Nephron (organoid): ENCODE measurements at regions not wholly inside any gene's neighbourhood (a gene's known extent, or its start where the extent isn't known, plus 50 kb on each side); places are given as distances from the start of the nearest gene placed in this dataset.

ENCODE experiments used
- H3K27ac Mint-ChIP-seq, 3 experiments: 2 replicates each; pipeline ENCODE4 v1.8.0; 2020; ENCODE audit warnings: mixed read lengths in 3 of 3, mild to moderate bottlenecking in 2 of 3, moderate library complexity in 1 of 3
- H3K27me3 Mint-ChIP-seq: 2 replicates; pipeline ENCODE4 v1.8.0; 2021; ENCODE audit warnings: low read depth, mild to moderate bottlenecking, moderate library complexity, mixed read lengths
- H3K36me3 Mint-ChIP-seq: 2 replicates; pipeline ENCODE4 v1.8.0; 2020; ENCODE audit warnings: low read depth, mixed read lengths
- H3K4me1 Mint-ChIP-seq: 2 replicates; pipeline ENCODE4 v1.8.0; 2020; ENCODE audit warnings: mixed read lengths
- H3K4me3 Mint-ChIP-seq, 3 experiments: 2 replicates each; pipeline ENCODE4 v1.8.0; 2020; ENCODE audit warnings: mild to moderate bottlenecking in 3 of 3, mixed read lengths in 3 of 3, moderate library complexity in 2 of 3
- H3K9me3 Mint-ChIP-seq: 2 replicates; pipeline ENCODE4 v1.8.0; 2020; ENCODE audit warnings: mixed read lengths
- TF ChIP-seq, protein P1 (sequence below), 3 experiments: fragments of 200-600 bp; sonication (generic); IDR thresholded peaks; one replicate each; pipeline ENCODE4 v1.5.0; 2021; ENCODE audit warnings: antibody characterized with exemption in 3 of 3; ENCODE audit not compliant: unreplicated experiment in 3 of 3

- no peak overlapping the region for H3K27ac Mint-ChIP-seq
- H3K4me3 Mint-ChIP-seq: no peak overlapping the region
- peaks cover 9% of the 10 kb centered on the region for H3K4me1 Mint-ChIP-seq
- H3K9me3 Mint-ChIP-seq: peaks cover 3% of the 10 kb centered on the region
- peaks cover 53% of the 10 kb centered on the region for H3K27me3 Mint-ChIP-seq
- H3K36me3 Mint-ChIP-seq: no peaks in the 10 kb centered on the region
- TF ChIP-seq, protein P1, sequence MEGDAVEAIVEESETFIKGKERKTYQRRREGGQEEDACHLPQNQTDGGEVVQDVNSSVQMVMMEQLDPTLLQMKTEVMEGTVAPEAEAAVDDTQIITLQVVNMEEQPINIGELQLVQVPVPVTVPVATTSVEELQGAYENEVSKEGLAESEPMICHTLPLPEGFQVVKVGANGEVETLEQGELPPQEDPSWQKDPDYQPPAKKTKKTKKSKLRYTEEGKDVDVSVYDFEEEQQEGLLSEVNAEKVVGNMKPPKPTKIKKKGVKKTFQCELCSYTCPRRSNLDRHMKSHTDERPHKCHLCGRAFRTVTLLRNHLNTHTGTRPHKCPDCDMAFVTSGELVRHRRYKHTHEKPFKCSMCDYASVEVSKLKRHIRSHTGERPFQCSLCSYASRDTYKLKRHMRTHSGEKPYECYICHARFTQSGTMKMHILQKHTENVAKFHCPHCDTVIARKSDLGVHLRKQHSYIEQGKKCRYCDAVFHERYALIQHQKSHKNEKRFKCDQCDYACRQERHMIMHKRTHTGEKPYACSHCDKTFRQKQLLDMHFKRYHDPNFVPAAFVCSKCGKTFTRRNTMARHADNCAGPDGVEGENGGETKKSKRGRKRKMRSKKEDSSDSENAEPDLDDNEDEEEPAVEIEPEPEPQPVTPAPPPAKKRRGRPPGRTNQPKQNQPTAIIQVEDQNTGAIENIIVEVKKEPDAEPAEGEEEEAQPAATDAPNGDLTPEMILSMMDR (IDR thresholded peaks at IDR 0.05; ENCODE audit: unreplicated experiment in 3 of 3): no peak
These were observed 65.4 kb upstream of the SLC6A6 start for GRCh38 chr3:14336749-14337598.

GRCh38 chr3:14337828-14338227 is 64.6 kb upstream of the SLC6A6 start:
- Mint-ChIP-seq H3K27ac (no peak overlapping the region), H3K36me3 (no peaks in the 10 kb centered on the region), H3K4me3 (no peak overlapping the region), H3K27me3 (peaks cover 53% of the 10 kb centered on the region), H3K9me3 (peaks cover 3% of the 10 kb centered on the region), H3K4me1 (peaks cover 9% of the 10 kb centered on the region)
- TF ChIP-seq, protein P1 (IDR thresholded peaks at IDR 0.05; ENCODE audit: unreplicated experiment in 3 of 3): no peak

DNA sequence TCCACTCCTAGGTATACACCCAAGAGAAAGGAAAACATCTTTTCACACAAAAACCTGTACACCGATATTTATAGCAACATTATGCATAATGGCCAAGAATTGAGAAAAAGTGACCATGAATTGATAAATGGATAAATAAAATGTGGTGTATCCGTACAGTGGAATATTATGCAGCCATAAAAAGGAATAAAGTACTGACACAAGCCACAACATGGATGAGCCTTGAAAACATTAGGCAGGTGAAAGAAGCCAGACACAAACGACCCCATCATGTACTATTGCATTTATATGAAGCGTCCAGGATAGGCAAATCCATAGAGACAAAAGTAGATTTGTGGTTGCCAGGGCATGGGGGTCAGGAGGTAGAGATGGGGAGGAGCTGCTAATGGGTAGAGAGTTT is 64.2 kb upstream of the SLC6A6 start:
- Mint-ChIP-seq H3K4me3 (no peak overlapping the region), H3K9me3 (peaks cover 3% of the 10 kb centered on the region), H3K27ac (peak overlapping the region in 1 of 3 experiments; percentile 22), H3K27me3 (peaks cover 53% of the 10 kb centered on the region), H3K4me1 (peaks cover 9% of the 10 kb centered on the region), H3K36me3 (no peaks in the 10 kb centered on the region)
- TF ChIP-seq, protein P1 (IDR thresholded peaks at IDR 0.05; ENCODE audit: unreplicated experiment in 3 of 3): no peak

- Mint-ChIP-seq H3K4me1 (peaks cover 9% of the 10 kb centered on the region), H3K36me3 (no peaks in the 10 kb centered on the region), H3K4me3 (no peak overlapping the region), H3K27me3 (peaks cover 53% of the 10 kb centered on the region), H3K9me3 (peaks cover 3% of the 10 kb centered on the region), H3K27ac (no peak overlapping the region)
- TF ChIP-seq, protein P1 (IDR thresholded peaks at IDR 0.05; ENCODE audit: unreplicated experiment in 3 of 3): no peak
These were observed 63.4 kb upstream of the SLC6A6 start for GRCh38 chr3:14338898-14339458.

GRCh38 chr3:14340960-14341708 is 61.3 kb upstream of the SLC6A6 start:
- Mint-ChIP-seq H3K9me3 (peaks cover 3% of the 10 kb centered on the region), H3K4me3 (no peak overlapping the region), H3K4me1 (peaks cover 20% of the 10 kb centered on the region), H3K36me3 (no peaks in the 10 kb centered on the region), H3K27ac (no peak overlapping the region), H3K27me3 (peaks cover 53% of the 10 kb centered on the region)
- TF ChIP-seq, protein P1 (IDR thresholded peaks at IDR 0.05; ENCODE audit: unreplicated experiment in 3 of 3): no peak
